GM12878 (cell line): ENCODE measurements at regions not wholly inside any gene's neighbourhood (a gene's known extent, or its start where the extent isn't known, plus 50 kb on each side); places are given as distances from the start of the nearest gene placed in this dataset.

Source experiments
- ATF3 ChIP-seq: IDR thresholded peaks from 2 replicates; pipeline ENCODE4 v1.6.1; 2011; ENCODE audit warnings: low read depth, mild to moderate bottlenecking, low read length, moderate library complexity, borderline replicate concordance; ENCODE audit errors: extremely low read depth
- CTCF ChIP-seq, 3 experiments: IDR thresholded peaks in 2 of 3; conservative IDR thresholded peaks in 1 of 3; 2 replicates each; pipeline ENCODE4 v1.5.1; 2011; ENCODE audit warnings: low read depth in 3 of 3, low read length in 3 of 3, mild to moderate bottlenecking in 3 of 3, control low read depth in 2 of 3, moderate library complexity in 2 of 3, inconsistent platforms in 1 of 3, mixed read lengths in 1 of 3; ENCODE audit not compliant: control insufficient read depth in 2 of 3, insufficient read depth in 1 of 3; ENCODE audit errors: extremely low read depth in 1 of 3
- EP300 ChIP-seq, 2 experiments: fragments of 150-350 bp in 1 of 2; IDR thresholded peaks; 2 replicates each; pipeline ENCODE4 v1.6.1; 2011 to 2012; ENCODE audit warnings: low read depth in 2 of 2, low read length in 2 of 2, borderline replicate concordance in 1 of 2, improper control_type of control experiment in 1 of 2, inconsistent platforms in 1 of 2; ENCODE audit not compliant: control insufficient read depth in 1 of 2
- FOXK2 ChIP-seq: fragments of 450-650 bp; IDR thresholded peaks from 2 replicates; pipeline ENCODE4 v1.6.1; 2017; ENCODE audit warnings: mild to moderate bottlenecking, moderate library complexity
- HCFC1 ChIP-seq: fragments of 150-350 bp; IDR thresholded peaks from 2 replicates; pipeline ENCODE4 v1.6.1; 2014; ENCODE audit warnings: low read length
- MAX ChIP-seq: IDR thresholded peaks from 2 replicates; pipeline ENCODE4 v1.6.1; 2012; ENCODE audit warnings: low read depth, low read length, improper control_type of control experiment
- NBN ChIP-seq: fragments of 450-650 bp; IDR thresholded peaks from 2 replicates; pipeline ENCODE4 v1.6.1; 2016
- RBBP5 ChIP-seq: fragments of 200-600 bp; sonication (generic); conservative IDR thresholded peaks from 2 replicates; pipeline ENCODE4 v1.6.1; 2016
- SUZ12 ChIP-seq: fragments of 200-600 bp; sonication (generic); IDR thresholded peaks from one replicate; pipeline ENCODE4 v1.6.1; 2018; ENCODE audit warnings: antibody characterized with exemption, mild to moderate bottlenecking; ENCODE audit not compliant: unreplicated experiment
- TBL1XR1 ChIP-seq: IDR thresholded peaks from 2 replicates; pipeline ENCODE4 v1.6.1; 2012; ENCODE audit warnings: low read depth, low read length, improper control_type of control experiment
- TF ChIP-seq, protein P1 (sequence below): IDR thresholded peaks from 2 replicates; pipeline ENCODE4 v1.6.1; 2011; ENCODE audit warnings: low read depth, low read length, improper control_type of control experiment, borderline replicate concordance

GRCh38 chr5:27995867-27996266, 957.5 kb upstream of the CDH9 start:
- TF ChIP-seq, protein P1, sequence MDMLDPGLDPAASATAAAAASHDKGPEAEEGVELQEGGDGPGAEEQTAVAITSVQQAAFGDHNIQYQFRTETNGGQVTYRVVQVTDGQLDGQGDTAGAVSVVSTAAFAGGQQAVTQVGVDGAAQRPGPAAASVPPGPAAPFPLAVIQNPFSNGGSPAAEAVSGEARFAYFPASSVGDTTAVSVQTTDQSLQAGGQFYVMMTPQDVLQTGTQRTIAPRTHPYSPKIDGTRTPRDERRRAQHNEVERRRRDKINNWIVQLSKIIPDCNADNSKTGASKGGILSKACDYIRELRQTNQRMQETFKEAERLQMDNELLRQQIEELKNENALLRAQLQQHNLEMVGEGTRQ: no peak
- TF ChIP-seq CTCF (IDR thresholded peaks at IDR 0.05 in 2 of 3, conservative IDR thresholded peaks at IDR 0.05 in 1 of 3; ENCODE audit: control insufficient read depth in 2 of 3, extremely low read depth in 1 of 3, insufficient read depth in 1 of 3, low read depth in 3 of 3, low read length in 3 of 3) (no peak), FOXK2 (no peak), EP300 (IDR thresholded peaks at IDR 0.05; ENCODE audit: borderline replicate concordance in 1 of 2, control insufficient read depth in 1 of 2, low read depth in 2 of 2, low read length in 2 of 2) (no peak), SUZ12 (no peak), HCFC1 (no peak), ATF3 (no peak), MAX (no peak), TBL1XR1 (no peak), NBN (no peak), RBBP5 (no peak)
